ENCODE measurements at regions not wholly inside any gene's neighbourhood (a gene's known extent, or its start where the extent isn't known, plus 50 kb on each side); places are given as distances from the start of the nearest gene placed in this dataset.
"Not testable (repeated sequence)": the region's sequence is repeated elsewhere in the genome, so short reads cannot be mapped to it uniquely, and the experiment has no call there.

DNA sequence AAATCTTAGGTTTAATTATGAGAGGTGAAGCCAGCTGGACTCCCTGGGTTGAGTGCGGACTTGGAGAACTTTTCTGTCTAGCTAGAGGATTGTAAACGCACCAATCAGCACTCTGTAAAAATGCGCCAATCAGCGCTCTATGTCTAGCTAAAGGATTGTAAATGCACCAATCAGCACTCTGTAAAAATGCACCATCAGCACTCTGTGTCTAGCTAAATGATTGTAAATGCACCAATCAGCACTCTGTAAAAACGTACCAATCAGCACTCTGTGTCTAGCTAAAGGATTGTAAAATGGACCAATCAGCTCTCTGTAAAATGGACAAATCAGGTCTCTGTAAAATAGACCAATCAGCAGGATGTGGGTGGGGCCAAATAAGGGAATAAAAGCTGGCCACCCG lies 345.1 kb upstream of the POT1 start:
- H3K9me3 ChIP-seq (ENCODE audit: control insufficient read depth, low read length, poor library complexity, severe bottlenecking); H3K27ac Mint-ChIP-seq; H3K4me3 Mint-ChIP-seq; ATAC-seq; H3K4me1 Mint-ChIP-seq; H3K36me3 Mint-ChIP-seq (ENCODE audit: low read depth); DNase-seq; H3K27me3 Mint-ChIP-seq: not testable (repeated sequence)

DNA sequence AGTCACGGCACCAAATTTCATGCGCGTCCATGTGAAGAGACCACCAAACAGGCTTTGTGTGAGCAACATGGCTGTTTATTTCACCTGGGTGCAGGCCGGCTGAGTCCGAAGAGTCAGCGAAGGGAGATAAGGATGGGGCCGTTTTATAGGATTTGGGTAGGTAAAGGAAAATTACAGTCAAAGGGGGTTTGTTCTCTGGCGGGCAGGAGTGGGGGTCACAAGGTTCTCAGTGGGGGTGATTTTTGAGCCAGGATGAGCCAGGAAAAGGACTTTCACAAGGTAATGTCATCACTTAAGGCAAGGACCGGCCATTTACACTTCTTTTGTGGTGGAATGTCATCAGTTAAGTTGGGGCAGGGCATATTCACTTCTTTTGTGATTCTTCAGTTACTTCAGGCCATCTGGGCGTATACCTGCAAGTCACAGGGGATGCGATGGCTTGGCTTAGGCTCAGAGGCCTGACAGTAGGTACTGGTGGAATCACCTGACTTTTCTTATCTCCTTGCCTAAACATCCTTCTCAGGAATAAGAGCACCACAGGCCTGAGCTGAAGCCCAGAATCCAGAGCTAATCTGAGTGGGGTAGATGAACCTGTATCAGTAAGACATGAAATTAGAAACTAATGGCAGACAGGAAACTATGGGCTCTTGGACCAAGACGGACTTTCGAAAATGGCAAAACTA lies 334.7 kb upstream of the POT1 start:
- H3K4me3 Mint-ChIP-seq; H3K9me3 ChIP-seq (ENCODE audit: control insufficient read depth, low read length, poor library complexity, severe bottlenecking); H3K4me1 Mint-ChIP-seq; DNase-seq; ATAC-seq; H3K27ac Mint-ChIP-seq; H3K27me3 Mint-ChIP-seq; H3K36me3 Mint-ChIP-seq (ENCODE audit: low read depth): not testable (repeated sequence)

GRCh38 chr7:125258876-125259417 lies 329.3 kb upstream of the POT1 start:
- H3K27ac Mint-ChIP-seq; H3K4me1 Mint-ChIP-seq; H3K36me3 Mint-ChIP-seq (ENCODE audit: low read depth); ATAC-seq; H3K4me3 Mint-ChIP-seq; H3K9me3 ChIP-seq (ENCODE audit: control insufficient read depth, low read length, poor library complexity, severe bottlenecking); H3K27me3 Mint-ChIP-seq; DNase-seq: not testable (repeated sequence)

GRCh38 chr7:125257617-125258016 lies 328.0 kb upstream of the POT1 start:
- no peak overlapping the region for H3K27ac Mint-ChIP-seq
- H3K9me3 ChIP-seq (ENCODE audit: control insufficient read depth, low read length, poor library complexity, severe bottlenecking), result no peaks in the 10 kb centered on the region
- DNase-seq (no peak), ATAC-seq (no peak)
- no peaks in the 10 kb centered on the region for H3K36me3 Mint-ChIP-seq (ENCODE audit: low read depth)
- no peaks in the 10 kb centered on the region for H3K4me1 Mint-ChIP-seq
- no peak overlapping the region for H3K4me3 Mint-ChIP-seq
- H3K27me3 Mint-ChIP-seq, result no peaks in the 10 kb centered on the region

DNA sequence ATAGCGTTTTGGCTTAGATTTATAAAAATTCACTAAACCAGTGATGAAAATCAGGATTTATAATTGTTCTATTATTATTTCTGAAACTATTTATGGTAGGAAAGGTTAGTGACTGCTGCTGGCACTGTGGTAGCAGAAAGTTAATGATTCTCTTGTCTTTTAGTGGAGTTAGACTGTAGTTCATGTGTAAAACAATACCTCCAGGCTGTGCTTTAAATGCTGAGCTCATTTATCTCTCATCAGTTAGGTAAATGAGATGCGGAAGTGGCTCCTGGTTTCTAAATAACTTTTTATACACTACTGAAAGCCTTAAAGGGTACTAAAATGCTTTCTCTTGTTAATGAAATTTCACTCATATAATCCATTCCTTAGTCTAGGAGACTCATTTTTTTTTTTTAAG lies 326.8 kb upstream of the POT1 start:
- Mint-ChIP-seq H3K27ac (no peak overlapping the region), H3K4me3 (no peak overlapping the region), H3K4me1 (no peaks in the 10 kb centered on the region), H3K36me3 (ENCODE audit: low read depth) (no peaks in the 10 kb centered on the region), H3K27me3 (no peaks in the 10 kb centered on the region)
- no peak for ATAC-seq
- H3K9me3 ChIP-seq (ENCODE audit: control insufficient read depth, low read length, poor library complexity, severe bottlenecking), result no peaks in the 10 kb centered on the region
- DNase-seq, result no peak

- Mint-ChIP-seq H3K36me3 (ENCODE audit: low read depth) (no peaks in the 10 kb centered on the region), H3K27me3 (no peaks in the 10 kb centered on the region), H3K4me1 (no peaks in the 10 kb centered on the region), H3K4me3 (no peak overlapping the region), H3K27ac (no peak overlapping the region)
- no peak for ATAC-seq
- no peak for DNase-seq
- no peaks in the 10 kb centered on the region for H3K9me3 ChIP-seq (ENCODE audit: control insufficient read depth, low read length, poor library complexity, severe bottlenecking)
Observed at GRCh38 chr7:125255810-125256209, 326.2 kb upstream of the POT1 start.

DNA sequence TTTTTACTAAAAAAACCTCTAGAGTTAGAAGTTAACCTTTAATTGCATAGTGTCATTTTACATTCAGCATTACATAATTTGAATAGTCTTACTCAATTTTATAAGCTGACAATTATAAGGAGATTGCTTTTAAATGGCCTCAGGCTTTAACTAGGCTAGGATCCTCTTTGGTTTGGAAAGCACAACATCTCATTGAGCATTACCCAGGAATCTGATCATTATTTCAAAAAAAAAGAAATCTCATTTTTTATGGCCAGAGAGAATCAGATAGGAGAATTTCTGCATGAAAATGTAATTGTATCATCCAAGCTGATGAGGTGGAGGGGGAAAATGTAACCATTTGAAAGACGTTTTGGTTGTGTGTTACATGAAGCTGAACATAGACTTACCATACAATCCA lies 324.9 kb upstream of the POT1 start:
- H3K27ac Mint-ChIP-seq, result no peak overlapping the region
- no peaks in the 10 kb centered on the region for H3K9me3 ChIP-seq (ENCODE audit: control insufficient read depth, low read length, poor library complexity, severe bottlenecking)
- H3K4me1 Mint-ChIP-seq, result no peaks in the 10 kb centered on the region
- ATAC-seq (no peak), DNase-seq (no peak)
- H3K36me3 Mint-ChIP-seq (ENCODE audit: low read depth), result no peaks in the 10 kb centered on the region
- no peaks in the 10 kb centered on the region for H3K27me3 Mint-ChIP-seq
- no peak overlapping the region for H3K4me3 Mint-ChIP-seq

- no peaks in the 10 kb centered on the region for H3K9me3 ChIP-seq (ENCODE audit: control insufficient read depth, low read length, poor library complexity, severe bottlenecking)
- Mint-ChIP-seq H3K27me3 (no peaks in the 10 kb centered on the region), H3K27ac (no peak overlapping the region), H3K4me1 (no peaks in the 10 kb centered on the region), H3K4me3 (no peak overlapping the region), H3K36me3 (ENCODE audit: low read depth) (no peaks in the 10 kb centered on the region)
- ATAC-seq, result no peak
- no peak for DNase-seq
Observed at GRCh38 chr7:125253452-125254190, 324.0 kb upstream of the POT1 start.

DNA sequence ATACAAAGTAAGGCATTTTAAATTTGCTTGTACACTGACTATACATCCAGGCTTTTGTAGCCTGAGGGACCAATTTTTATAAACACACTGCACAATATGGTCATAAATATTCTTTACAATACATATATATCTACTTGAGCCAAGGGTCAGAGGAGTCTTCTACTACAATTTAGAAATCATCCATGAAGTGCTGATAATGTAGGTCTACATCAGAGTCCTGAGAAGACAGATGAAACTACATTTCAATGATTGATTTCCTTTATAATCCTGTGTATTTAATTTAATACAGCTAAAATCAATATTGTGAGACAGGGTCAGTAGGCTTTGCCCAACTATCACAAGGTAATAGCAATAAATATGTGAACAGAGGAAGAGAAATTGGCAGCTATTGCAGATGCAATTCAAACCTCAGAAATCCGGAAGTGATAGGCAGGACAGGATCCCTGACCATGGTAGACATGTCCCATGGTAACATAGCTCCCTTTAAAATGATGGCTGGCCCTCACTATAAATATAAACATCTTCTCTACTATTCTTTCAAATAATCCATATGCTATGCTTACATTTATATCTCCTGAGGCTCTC lies 318.0 kb upstream of the POT1 start:
- H3K9me3 ChIP-seq (ENCODE audit: control insufficient read depth, low read length, poor library complexity, severe bottlenecking), result no peaks in the 10 kb centered on the region
- no peak overlapping the region for H3K4me3 Mint-ChIP-seq
- H3K27me3 Mint-ChIP-seq, result no peaks in the 10 kb centered on the region
- no peak for DNase-seq
- ATAC-seq, result no peak
- H3K36me3 Mint-ChIP-seq (ENCODE audit: low read depth), result no peaks in the 10 kb centered on the region
- no peak overlapping the region for H3K27ac Mint-ChIP-seq
- no peaks in the 10 kb centered on the region for H3K4me1 Mint-ChIP-seq

DNA sequence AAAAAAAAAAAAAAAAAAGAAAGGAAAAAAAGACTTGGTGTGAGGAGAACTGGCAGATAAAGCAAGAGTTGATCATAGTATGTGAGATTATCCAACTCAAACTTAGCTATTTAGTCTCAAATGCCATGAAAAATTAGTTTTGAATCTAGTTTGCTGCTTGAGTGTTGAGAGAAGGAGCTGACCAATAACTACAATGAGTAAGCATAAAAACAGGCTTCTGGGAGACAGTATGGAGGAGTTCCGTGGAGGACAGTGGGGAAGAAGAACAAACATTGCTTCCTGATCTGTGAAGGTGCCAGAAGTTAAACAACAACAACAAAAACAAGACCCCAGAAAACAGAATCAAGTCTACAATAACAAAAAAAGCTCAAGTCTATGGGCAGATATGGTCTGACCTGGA lies 317.1 kb upstream of the POT1 start:
- no peaks in the 10 kb centered on the region for H3K36me3 Mint-ChIP-seq (ENCODE audit: low read depth)
- no peak overlapping the region for H3K27ac Mint-ChIP-seq
- no peak for DNase-seq
- H3K4me3 Mint-ChIP-seq, result no peak overlapping the region
- H3K27me3 Mint-ChIP-seq, result no peaks in the 10 kb centered on the region
- no peaks in the 10 kb centered on the region for H3K9me3 ChIP-seq (ENCODE audit: control insufficient read depth, low read length, poor library complexity, severe bottlenecking)
- H3K4me1 Mint-ChIP-seq, result no peaks in the 10 kb centered on the region
- no peak for ATAC-seq

DNA sequence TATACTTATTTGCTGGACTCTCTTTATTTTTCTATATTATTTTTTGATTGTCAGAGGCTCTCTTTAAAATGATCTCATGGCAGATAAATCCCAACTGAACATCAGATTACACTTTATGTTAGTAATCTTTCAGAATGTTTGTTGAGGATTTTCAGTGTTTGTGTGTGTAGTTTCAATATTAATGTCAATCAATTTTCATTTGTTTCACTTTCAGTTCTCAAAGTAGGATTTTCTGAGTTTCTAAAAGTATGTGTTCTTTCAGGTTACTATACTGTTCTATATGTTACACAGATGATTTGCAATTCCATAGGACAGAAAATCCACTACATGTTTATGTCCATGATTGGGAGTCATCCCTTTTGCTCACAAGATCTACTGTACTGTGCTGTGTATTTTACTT lies 311.9 kb upstream of the POT1 start:
- no peaks in the 10 kb centered on the region for H3K9me3 ChIP-seq (ENCODE audit: control insufficient read depth, low read length, poor library complexity, severe bottlenecking)
- no peak for DNase-seq
- Mint-ChIP-seq H3K27me3 (no peaks in the 10 kb centered on the region), H3K4me3 (no peak overlapping the region), H3K4me1 (no peaks in the 10 kb centered on the region), H3K36me3 (ENCODE audit: low read depth) (no peaks in the 10 kb centered on the region), H3K27ac (no peak overlapping the region)
- no peak for ATAC-seq

- no peaks in the 10 kb centered on the region for H3K27me3 Mint-ChIP-seq
- no peak overlapping the region for H3K27ac Mint-ChIP-seq
- DNase-seq (no peak), ATAC-seq (no peak)
- H3K4me1 Mint-ChIP-seq, result no peaks in the 10 kb centered on the region
- H3K4me3 Mint-ChIP-seq, result no peak overlapping the region
- no peaks in the 10 kb centered on the region for H3K36me3 Mint-ChIP-seq (ENCODE audit: low read depth)
- H3K9me3 ChIP-seq (ENCODE audit: control insufficient read depth, low read length, poor library complexity, severe bottlenecking), result no peaks in the 10 kb centered on the region
Observed at GRCh38 chr7:125222596-125222995, 293.0 kb upstream of the POT1 start.

GRCh38 chr7:125218076-125218475 lies 288.5 kb upstream of the POT1 start:
- H3K9me3 ChIP-seq (ENCODE audit: control insufficient read depth, low read length, poor library complexity, severe bottlenecking), result no peaks in the 10 kb centered on the region
- H3K36me3 Mint-ChIP-seq (ENCODE audit: low read depth), result no peaks in the 10 kb centered on the region
- ATAC-seq, result no peak
- no peak overlapping the region for H3K4me3 Mint-ChIP-seq
- no peak overlapping the region for H3K27ac Mint-ChIP-seq
- no peaks in the 10 kb centered on the region for H3K27me3 Mint-ChIP-seq
- no peaks in the 10 kb centered on the region for H3K4me1 Mint-ChIP-seq
- DNase-seq, result no peak
